ENCODE measurements at regions not wholly inside any gene's neighbourhood (a gene's known extent, or its start where the extent isn't known, plus 50 kb on each side); places are given as distances from the start of the nearest gene placed in this dataset.

- H3K9me3 ChIP-seq (ENCODE audit: control insufficient read depth, low read length) = no peaks in the 10 kb centered on the region
- H3K4me3 ChIP-seq (ENCODE audit: insufficient read depth, low read depth, low read length) = no peak overlapping the region
- H3K27ac ChIP-seq (ENCODE audit: insufficient read depth, low read depth, low read length, poor library complexity, severe bottlenecking) = no peak overlapping the region
- peaks cover 8% of the 10 kb centered on the region for H3K27me3 ChIP-seq (ENCODE audit: control insufficient read depth, insufficient read depth, low read length, poor library complexity, severe bottlenecking)
- WGBS, 2 experiments = 93 to 94% methylated on average over 12 of the region's 12 CpGs
- H3K4me1 ChIP-seq (ENCODE audit: control insufficient read depth, insufficient read depth, low read length) = no peaks in the 10 kb centered on the region
- H3K36me3 ChIP-seq (ENCODE audit: control insufficient read depth, insufficient read depth, low read length) = no peaks in the 10 kb centered on the region
These were observed 183.1 kb downstream of the SMAD2 start for GRCh38 chr18:47747260-47747795.

GRCh38 chr18:47746615-47747014 is 183.8 kb downstream of the SMAD2 start:
- peaks cover 8% of the 10 kb centered on the region for H3K27me3 ChIP-seq (ENCODE audit: control insufficient read depth, insufficient read depth, low read length, poor library complexity, severe bottlenecking)
- WGBS, 2 experiments = 95 to 96% methylated on average over 4 of the region's 4 CpGs
- no peaks in the 10 kb centered on the region for H3K4me1 ChIP-seq (ENCODE audit: control insufficient read depth, insufficient read depth, low read length)
- H3K36me3 ChIP-seq (ENCODE audit: control insufficient read depth, insufficient read depth, low read length) = no peaks in the 10 kb centered on the region
- H3K9me3 ChIP-seq (ENCODE audit: control insufficient read depth, low read length) = no peaks in the 10 kb centered on the region
- no peak overlapping the region for H3K4me3 ChIP-seq (ENCODE audit: insufficient read depth, low read depth, low read length)
- no peak overlapping the region for H3K27ac ChIP-seq (ENCODE audit: insufficient read depth, low read depth, low read length, poor library complexity, severe bottlenecking)

- WGBS, 2 experiments = 90 to 92% methylated on average over 4 of the region's 4 CpGs
- H3K27me3 ChIP-seq (ENCODE audit: control insufficient read depth, insufficient read depth, low read length, poor library complexity, severe bottlenecking) = peaks cover 8% of the 10 kb centered on the region
These were observed 185.2 kb downstream of the SMAD2 start for GRCh38 chr18:47745227-47745626.

GRCh38 chr18:47737956-47738355 is 192.5 kb downstream of the SMAD2 start:
- Histone ChIP-seq H3K36me3 (ENCODE audit: control insufficient read depth, insufficient read depth, low read length) (no peaks in the 10 kb centered on the region), H3K27me3 (ENCODE audit: control insufficient read depth, insufficient read depth, low read length, poor library complexity, severe bottlenecking) (no peaks in the 10 kb centered on the region), H3K9me3 (ENCODE audit: control insufficient read depth, low read length) (no peaks in the 10 kb centered on the region), H3K27ac (ENCODE audit: insufficient read depth, low read depth, low read length, poor library complexity, severe bottlenecking) (no peak overlapping the region), H3K4me3 (ENCODE audit: insufficient read depth, low read depth, low read length) (no peak overlapping the region), H3K4me1 (ENCODE audit: control insufficient read depth, insufficient read depth, low read length) (no peaks in the 10 kb centered on the region)
- 94 to 95% methylated on average over 4 of the region's 4 CpGs for WGBS, 2 experiments

More at GRCh38 chr18:47745227-47745626, 185.2 kb downstream of the SMAD2 start:
- Histone ChIP-seq H3K4me1 (ENCODE audit: control insufficient read depth, insufficient read depth, low read length) (no peaks in the 10 kb centered on the region), H3K36me3 (ENCODE audit: control insufficient read depth, insufficient read depth, low read length) (no peaks in the 10 kb centered on the region), H3K9me3 (ENCODE audit: control insufficient read depth, low read length) (no peaks in the 10 kb centered on the region), H3K4me3 (ENCODE audit: insufficient read depth, low read depth, low read length) (no peak overlapping the region), H3K27ac (ENCODE audit: insufficient read depth, low read depth, low read length, poor library complexity, severe bottlenecking) (no peak overlapping the region)

- Histone ChIP-seq H3K4me1 (ENCODE audit: control insufficient read depth, insufficient read depth, low read length) (no peaks in the 10 kb centered on the region), H3K27me3 (ENCODE audit: control insufficient read depth, insufficient read depth, low read length, poor library complexity, severe bottlenecking) (no peaks in the 10 kb centered on the region), H3K36me3 (ENCODE audit: control insufficient read depth, insufficient read depth, low read length) (no peaks in the 10 kb centered on the region), H3K27ac (ENCODE audit: insufficient read depth, low read depth, low read length, poor library complexity, severe bottlenecking) (no peak overlapping the region), H3K9me3 (ENCODE audit: control insufficient read depth, low read length) (no peaks in the 10 kb centered on the region), H3K4me3 (ENCODE audit: insufficient read depth, low read depth, low read length) (no peak overlapping the region)
- 94 to 96% methylated on average over 11 of the region's 12 CpGs for WGBS, 2 experiments
These were observed 193.1 kb downstream of the SMAD2 start for GRCh38 chr18:47737198-47737830.

GRCh38 chr18:47736376-47737140 is 193.9 kb downstream of the SMAD2 start:
- no peaks in the 10 kb centered on the region for H3K4me1 ChIP-seq (ENCODE audit: control insufficient read depth, insufficient read depth, low read length)
- WGBS, 2 experiments = 88 to 90% methylated on average over 5 of the region's 5 CpGs
- no peak overlapping the region for H3K27ac ChIP-seq (ENCODE audit: insufficient read depth, low read depth, low read length, poor library complexity, severe bottlenecking)
- no peak overlapping the region for H3K4me3 ChIP-seq (ENCODE audit: insufficient read depth, low read depth, low read length)
- no peaks in the 10 kb centered on the region for H3K27me3 ChIP-seq (ENCODE audit: control insufficient read depth, insufficient read depth, low read length, poor library complexity, severe bottlenecking)
- no peaks in the 10 kb centered on the region for H3K36me3 ChIP-seq (ENCODE audit: control insufficient read depth, insufficient read depth, low read length)
- H3K9me3 ChIP-seq (ENCODE audit: control insufficient read depth, low read length) = no peaks in the 10 kb centered on the region

- Histone ChIP-seq H3K4me3 (ENCODE audit: insufficient read depth, low read depth, low read length) (no peak overlapping the region), H3K27me3 (ENCODE audit: control insufficient read depth, insufficient read depth, low read length, poor library complexity, severe bottlenecking) (no peaks in the 10 kb centered on the region), H3K36me3 (ENCODE audit: control insufficient read depth, insufficient read depth, low read length) (no peaks in the 10 kb centered on the region), H3K27ac (ENCODE audit: insufficient read depth, low read depth, low read length, poor library complexity, severe bottlenecking) (no peak overlapping the region), H3K9me3 (ENCODE audit: control insufficient read depth, low read length) (no peaks in the 10 kb centered on the region), H3K4me1 (ENCODE audit: control insufficient read depth, insufficient read depth, low read length) (no peaks in the 10 kb centered on the region)
- WGBS, 2 experiments = 92 to 93% methylated on average over 8 of the region's 8 CpGs
These were observed 195.3 kb downstream of the SMAD2 start for GRCh38 chr18:47735041-47735702.

GRCh38 chr18:47731276-47731675 is 199.2 kb downstream of the SMAD2 start:
- Histone ChIP-seq H3K4me3 (ENCODE audit: insufficient read depth, low read depth, low read length) (no peak overlapping the region), H3K27ac (ENCODE audit: insufficient read depth, low read depth, low read length, poor library complexity, severe bottlenecking) (no peak overlapping the region), H3K27me3 (ENCODE audit: control insufficient read depth, insufficient read depth, low read length, poor library complexity, severe bottlenecking) (no peaks in the 10 kb centered on the region), H3K9me3 (ENCODE audit: control insufficient read depth, low read length) (no peaks in the 10 kb centered on the region), H3K4me1 (ENCODE audit: control insufficient read depth, insufficient read depth, low read length) (no peaks in the 10 kb centered on the region), H3K36me3 (ENCODE audit: control insufficient read depth, insufficient read depth, low read length) (no peaks in the 10 kb centered on the region)
- whole genome bisulfite sequencing, 2 experiments = 85 to 87% methylated on average over 5 of the region's 5 CpGs

- WGBS, 2 experiments = 87 to 89% methylated on average over 5 of the region's 5 CpGs
- Histone ChIP-seq H3K4me3 (ENCODE audit: insufficient read depth, low read depth, low read length) (no peak overlapping the region), H3K27me3 (ENCODE audit: control insufficient read depth, insufficient read depth, low read length, poor library complexity, severe bottlenecking) (no peaks in the 10 kb centered on the region), H3K36me3 (ENCODE audit: control insufficient read depth, insufficient read depth, low read length) (no peaks in the 10 kb centered on the region), H3K4me1 (ENCODE audit: control insufficient read depth, insufficient read depth, low read length) (no peaks in the 10 kb centered on the region), H3K27ac (ENCODE audit: insufficient read depth, low read depth, low read length, poor library complexity, severe bottlenecking) (no peak overlapping the region), H3K9me3 (ENCODE audit: control insufficient read depth, low read length) (no peaks in the 10 kb centered on the region)
These were observed 199.7 kb downstream of the SMAD2 start for GRCh38 chr18:47730795-47731194.

GRCh38 chr18:47729356-47729755 is 201.1 kb downstream of the SMAD2 start:
- peaks cover 1% of the 10 kb centered on the region for H3K4me1 ChIP-seq (ENCODE audit: control insufficient read depth, insufficient read depth, low read length)
- H3K9me3 ChIP-seq (ENCODE audit: control insufficient read depth, low read length) = no peaks in the 10 kb centered on the region
- no peak overlapping the region for H3K4me3 ChIP-seq (ENCODE audit: insufficient read depth, low read depth, low read length)
- H3K27me3 ChIP-seq (ENCODE audit: control insufficient read depth, insufficient read depth, low read length, poor library complexity, severe bottlenecking) = no peaks in the 10 kb centered on the region
- H3K36me3 ChIP-seq (ENCODE audit: control insufficient read depth, insufficient read depth, low read length) = no peaks in the 10 kb centered on the region
- 94 to 96% methylated on average over 6 of the region's 6 CpGs for WGBS, 2 experiments
- H3K27ac ChIP-seq (ENCODE audit: insufficient read depth, low read depth, low read length, poor library complexity, severe bottlenecking) = no peak overlapping the region
